GM03348 (cell line): ENCODE measurements at regions not wholly inside any gene's neighbourhood (a gene's known extent, or its start where the extent isn't known, plus 50 kb on each side); places are given as distances from the start of the nearest gene placed in this dataset.
"Not testable (repeated sequence)": the region's sequence is repeated elsewhere in the genome, so short reads cannot be mapped to it uniquely, and the experiment has no call there.

Experiments used
- DNase-seq: peaks from one replicate; pipeline ENCODE4 v3.0.0; 2012; ENCODE audit warnings: low spot score

DNA sequence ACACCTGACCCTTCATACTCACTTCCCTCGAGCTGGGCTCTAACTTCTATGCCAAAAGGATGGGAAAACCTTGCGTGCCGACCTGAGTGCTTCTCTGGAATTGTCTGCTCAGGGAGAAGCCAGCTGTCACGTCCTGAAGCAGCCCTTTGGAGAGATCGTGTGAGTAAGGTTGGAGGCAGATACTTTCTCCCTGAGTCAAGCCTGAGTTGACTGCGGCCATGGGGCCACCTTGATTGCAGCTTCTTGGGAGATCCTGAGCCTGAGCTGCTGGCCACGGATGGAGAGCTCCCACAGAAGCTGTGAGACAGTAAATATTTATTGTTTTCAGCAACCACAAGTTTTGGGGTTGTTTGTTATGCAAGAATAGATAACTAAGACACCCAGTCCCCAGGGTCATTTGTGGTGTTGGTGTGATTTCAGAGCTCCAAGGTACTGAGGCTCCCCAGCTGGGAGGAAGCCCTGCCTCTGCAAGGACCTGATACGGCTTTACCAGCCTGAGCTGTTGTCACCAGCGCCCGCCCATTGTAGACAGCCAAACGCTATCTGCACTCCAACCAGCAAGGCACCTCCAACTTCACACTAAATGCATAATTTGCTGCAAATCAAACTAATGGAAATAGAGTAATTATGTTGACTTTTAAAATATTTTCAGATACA, 531.6 kb downstream of the PTPRU start:
- no peak for DNase-seq

DNA sequence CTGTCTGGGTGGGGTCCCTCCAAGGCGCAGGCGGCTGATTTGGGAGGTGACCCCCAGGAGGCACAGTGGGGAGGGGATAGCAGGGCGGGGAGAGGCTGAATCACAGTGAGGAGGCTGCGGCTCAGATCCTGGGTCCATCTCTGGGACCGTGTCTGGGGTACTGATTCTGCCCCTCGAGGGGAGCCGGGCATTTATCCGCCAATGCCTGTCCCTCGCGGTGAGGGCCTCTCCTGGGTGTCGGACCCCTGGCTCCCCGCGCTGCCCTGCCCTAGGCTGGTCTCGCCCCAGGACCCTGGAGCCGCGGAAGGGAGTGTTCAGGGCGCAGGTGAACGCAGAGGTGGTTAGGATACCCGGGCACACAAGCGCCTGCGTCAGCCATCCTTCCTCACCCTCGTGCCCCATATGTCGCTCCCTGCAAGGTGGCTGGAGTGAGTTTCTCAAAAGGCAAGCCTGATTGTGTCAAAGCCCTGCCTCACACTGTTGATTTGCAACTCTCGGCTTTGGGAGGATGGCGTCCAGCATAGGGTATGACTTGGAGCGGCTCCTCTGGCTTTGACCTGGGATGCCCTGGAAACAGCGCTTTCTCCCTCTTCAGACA, 530.9 kb downstream of the PTPRU start:
- DNase-seq = no peak

DNA sequence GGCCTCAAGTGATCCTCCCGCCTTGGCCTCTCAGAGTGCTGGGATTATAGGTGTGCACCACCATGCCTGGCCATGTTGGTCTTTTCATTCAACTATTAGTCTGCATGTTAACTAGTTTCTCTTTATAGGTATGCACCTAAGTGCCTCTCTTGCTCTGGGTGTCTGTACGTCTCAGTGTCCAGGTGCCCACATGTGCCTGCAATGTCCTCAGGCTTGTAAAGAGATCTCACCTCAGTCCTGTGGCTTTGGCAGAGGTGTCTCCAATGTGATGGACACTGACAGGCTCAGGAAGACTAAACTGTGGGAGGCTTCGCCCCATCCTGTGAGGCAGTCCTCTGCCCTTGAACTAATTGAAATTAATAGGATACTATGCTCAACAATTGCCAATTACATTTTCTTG, 526.3 kb downstream of the PTPRU start:
- no peak for DNase-seq

DNA sequence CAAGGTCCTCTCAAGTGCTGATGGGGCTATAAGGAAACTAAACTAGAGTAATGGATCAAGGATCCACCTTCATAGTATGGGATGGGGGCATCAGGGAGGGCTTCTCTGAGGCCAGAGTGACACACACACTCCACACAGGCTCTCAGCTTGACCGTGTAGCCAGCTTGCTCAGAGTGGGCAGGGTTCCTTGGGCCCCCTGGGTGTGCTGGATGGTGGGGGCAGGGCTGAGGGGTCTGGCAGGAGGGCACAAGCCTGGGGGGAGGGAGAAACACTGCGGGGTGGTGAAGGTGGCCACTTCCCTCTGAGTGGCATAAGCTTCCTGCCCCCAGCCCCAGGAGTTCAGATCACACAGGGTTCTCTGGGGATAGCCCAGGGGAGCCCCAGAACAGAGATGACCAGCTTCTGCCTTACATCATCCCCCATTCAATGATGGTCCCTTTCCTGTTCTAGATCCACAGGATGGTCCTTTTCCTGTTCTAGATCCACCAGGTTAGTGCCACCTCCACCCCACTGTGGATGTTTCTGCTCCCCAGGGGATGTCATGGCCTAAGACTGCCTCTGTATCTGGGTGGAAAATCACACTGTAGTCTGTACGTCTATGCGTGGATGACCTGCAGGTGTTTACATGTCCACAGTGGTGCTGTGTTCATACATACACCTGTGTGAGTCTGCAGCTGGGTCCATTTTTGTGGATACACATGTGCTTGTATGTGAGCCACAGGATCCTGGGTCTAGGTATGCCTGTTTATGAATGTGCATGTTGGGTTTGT, 525.0 kb downstream of the PTPRU start:
- no peak for DNase-seq

DNA sequence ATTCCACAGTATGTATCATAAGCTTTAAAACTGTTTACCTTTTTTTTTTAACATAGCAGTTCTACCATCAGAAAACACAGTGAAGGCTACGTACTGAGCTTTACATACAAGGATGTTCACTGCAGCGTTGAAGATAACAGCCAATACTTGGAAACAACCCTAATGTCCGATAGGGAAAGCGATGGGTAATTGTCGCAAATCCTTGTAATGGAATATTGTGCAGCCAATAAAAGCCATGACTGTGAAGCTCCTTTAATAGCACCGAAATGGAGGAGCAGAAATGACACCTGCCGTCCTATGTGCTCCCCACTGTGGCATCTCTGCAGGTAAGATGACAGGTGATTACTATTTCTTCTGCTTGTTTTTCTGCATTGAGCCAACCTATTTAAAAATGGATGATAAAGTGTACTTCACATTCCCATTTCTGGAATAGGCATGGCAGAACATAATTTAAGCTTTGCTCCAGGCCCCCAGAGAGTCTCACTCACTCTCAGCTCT, 523.8 kb downstream of the PTPRU start:
- no peak for DNase-seq

DNA sequence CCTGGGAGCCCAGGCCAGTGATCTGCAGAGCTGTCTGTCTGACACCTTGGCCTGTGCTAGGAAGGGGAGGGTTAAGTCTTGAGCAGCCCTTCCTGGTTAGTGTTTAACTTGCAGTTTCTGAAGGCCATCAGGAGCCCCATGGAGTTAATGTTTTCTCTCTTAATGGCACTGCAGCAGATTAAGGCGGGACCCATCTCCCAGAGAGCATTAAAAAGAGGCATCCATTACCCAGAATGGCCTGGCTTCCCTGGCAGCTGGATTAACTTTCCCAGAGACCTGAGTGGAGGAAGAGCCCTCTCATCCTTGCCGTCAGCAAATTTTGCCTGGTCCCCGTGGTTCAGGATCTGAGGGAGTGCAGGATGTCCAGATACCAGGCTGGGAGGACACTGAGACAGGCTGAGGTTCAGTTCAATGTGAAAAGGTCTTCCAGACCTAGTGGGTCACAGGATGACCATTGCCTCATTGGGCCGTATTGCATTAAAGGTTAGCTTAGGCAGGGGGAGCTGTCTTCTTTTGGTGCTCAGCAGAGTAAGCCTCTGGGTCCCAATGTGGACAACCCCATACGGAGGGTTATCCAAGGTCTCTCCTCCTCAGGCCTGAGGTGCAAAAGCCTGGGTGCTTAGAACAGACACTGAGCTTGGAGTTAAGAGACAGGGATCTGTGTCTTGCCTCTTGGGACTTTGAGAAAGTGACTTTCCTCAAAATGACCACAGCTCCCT, 522.6 kb downstream of the PTPRU start:
- DNase-seq = no peak

DNA sequence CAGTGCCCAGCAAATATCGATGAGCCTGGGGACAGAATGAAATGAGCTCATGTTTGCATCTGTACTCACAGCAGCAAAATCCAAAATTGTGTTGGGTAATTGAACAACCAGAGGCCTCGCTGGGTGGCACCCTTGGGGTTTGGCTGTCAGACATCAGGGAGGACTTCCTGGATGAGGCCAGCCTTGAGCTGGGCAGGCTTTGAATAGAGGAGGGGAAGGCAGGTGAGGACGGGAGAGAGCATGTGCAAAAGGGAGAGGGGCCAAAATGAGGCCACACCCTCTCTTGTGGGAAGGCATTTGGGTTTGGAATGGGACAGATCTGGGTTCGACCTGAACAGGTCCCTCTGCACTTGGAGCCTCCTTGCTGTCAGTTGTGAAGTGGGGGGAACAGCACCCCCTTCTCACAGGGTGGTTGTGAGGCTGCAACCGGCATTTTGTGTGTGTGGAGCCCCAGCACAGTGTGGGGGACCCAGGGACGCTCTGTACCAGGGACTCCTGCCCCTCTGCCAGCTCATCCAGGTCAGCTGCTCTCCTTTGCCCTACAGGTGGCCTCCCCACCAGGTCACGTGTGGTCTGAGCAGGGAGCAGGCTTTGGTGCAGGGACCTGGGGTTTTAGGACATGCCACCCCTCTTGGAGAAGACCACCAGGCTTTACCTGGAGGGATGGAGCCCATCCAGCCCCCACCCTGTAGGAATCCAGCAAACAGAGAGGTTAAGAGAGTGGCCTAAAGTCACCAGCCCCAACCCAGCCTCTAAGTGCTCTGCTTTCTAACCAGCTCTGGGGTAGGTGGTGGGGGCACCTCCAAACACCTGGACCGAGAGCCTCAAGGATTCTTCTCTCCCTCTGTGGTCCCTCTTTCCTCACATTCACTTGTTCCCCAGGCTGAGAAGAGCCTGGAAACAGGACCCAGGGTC, 521.8 kb downstream of the PTPRU start:
- DNase-seq = no peak

DNA sequence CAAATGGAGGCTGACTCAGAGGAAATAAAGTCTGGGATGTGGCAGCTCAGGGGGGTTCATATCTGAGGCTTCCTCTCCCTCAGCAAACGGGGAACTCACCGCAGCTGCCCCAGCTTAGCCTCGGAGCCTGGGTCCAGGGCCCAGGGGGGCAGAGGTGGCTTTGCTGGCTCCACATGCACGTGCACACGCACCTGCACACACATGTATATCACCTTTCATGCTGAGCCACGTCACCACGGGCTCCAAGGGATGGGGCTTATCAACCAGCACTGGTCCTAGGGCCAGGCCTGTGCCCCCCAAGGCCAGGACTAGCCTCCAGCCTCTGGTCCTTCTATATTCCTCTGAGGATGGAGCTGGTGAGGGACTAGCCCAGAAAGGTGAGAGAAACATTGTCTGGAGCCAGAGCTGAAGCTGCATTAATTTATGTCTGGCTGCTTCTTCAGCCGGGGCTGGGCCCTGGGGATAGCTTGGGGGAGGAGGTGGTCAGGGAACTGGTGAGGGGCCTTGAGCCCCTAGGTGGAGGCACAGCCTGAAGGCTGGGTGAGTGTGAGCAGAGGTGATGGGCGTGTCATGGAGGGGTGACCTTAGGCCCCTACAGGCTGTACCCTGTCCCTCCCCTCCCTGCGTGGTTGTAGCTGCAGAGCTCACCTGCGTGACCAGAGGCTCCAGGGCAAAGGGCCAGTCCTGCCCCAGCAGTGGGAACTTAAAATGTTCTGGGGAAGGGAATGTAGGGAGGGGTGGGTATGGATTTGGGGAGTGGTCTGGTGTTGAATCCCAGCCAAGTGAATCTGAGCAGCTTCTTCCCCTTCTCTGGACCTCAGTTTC, 520.8 kb downstream of the PTPRU start:
- no peak for DNase-seq

DNA sequence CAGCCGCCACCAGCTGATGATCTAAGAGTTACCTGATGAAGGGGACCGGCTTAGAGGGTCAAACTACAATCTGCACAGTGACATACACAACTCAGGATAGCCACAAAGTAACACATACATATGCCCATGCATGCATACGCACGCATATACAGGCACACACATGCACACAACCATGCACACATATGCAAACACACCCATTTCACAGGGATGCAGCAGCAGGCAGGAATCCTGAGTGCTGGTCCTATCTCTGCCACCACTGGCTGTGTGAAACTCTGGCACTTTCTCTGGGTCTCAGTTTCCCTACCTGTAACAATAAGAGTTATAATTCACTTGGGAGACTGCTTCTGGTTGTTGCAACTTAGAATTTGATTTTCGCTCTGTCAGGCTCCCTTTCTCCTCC, 520.2 kb downstream of the PTPRU start:
- DNase-seq = no peak

DNA sequence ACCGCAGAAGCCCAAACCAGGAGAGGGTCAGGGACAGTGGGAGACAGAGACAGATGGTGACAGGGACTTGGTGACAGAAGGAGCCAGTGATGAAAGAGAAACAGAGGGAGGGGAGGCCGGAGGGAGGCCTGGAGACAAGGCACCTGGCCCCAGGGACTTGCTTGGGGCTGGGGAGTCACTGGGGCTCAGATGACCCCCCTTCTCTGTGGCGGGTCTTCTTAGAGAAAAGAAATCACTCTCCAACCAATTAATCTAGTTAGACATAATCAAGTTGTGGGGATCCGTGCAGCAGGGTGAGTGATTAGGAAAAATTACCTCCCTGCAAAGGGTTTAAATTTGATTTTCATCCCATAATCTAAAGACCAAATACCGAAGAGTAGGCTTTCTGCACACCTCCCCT, 519.8 kb downstream of the PTPRU start:
- DNase-seq = no peak

DNA sequence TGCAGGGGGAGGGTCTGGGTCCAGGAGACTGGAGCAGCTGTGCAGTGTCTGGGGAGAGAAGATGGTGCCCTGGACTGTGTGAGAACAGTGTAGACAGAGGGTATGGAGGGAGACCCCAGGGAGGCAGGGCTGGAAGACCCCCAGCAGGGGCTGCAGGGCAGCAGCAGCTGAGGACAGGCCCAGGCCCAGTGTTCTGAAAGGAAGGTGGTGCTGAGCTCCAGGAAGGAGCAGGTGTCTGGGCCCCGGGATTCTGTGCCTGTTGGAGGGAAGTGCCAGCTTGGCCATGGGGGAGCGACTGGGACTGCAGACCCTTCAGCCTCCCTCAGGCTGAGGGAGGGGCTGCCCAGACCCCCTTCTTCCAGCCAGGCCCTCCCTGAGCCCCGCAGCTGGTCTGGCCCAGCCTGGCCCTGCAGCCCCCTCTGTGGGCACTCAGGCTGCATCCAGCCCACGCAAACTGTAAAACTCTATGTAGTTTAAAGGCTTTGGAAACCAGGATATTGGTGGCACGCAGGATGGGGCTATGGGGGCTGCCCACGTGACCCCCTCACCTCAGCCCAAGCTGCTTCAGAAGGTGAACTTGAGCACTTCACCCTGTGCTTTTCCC, 519.2 kb downstream of the PTPRU start:
- not testable (repeated sequence) for DNase-seq

DNA sequence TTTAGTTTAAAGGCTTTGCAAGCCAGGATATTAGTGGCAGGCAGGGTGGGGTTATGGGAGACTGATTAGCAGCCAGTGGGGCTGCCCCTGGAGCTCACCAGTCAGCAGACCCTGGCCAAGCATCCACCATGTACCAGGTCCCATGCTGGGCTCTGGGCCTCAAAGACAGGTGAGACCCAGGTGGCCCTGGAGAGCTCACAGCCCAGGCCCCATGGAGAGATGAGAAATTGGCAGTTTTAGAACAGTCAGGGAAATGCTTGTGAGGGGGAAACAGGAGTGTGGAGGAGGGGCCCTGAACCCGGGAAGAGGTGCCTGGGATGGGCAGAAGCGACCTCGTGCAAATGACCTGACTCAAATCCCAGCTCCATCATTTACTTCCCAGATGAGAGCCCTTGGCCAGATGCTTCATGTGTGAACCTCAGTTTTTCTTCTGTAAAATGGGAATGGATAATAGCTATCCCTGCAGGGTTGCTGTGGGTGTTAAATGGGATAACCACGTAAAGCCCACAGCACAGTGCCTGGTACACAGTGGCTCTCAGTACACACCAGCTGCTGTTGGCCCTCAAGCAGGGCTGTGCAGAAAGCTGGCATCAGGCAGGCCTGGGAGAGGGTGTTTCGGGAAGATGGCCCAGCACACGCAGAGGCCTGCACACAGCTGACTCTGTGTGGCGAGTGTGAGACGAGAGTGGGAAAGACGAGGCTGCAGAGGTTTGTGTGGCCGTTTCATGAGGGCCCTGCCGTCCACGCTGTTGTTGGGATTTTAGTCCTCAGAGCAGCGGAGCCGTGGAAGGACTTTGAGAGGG, 518.5 kb downstream of the PTPRU start:
- no peak for DNase-seq

DNA sequence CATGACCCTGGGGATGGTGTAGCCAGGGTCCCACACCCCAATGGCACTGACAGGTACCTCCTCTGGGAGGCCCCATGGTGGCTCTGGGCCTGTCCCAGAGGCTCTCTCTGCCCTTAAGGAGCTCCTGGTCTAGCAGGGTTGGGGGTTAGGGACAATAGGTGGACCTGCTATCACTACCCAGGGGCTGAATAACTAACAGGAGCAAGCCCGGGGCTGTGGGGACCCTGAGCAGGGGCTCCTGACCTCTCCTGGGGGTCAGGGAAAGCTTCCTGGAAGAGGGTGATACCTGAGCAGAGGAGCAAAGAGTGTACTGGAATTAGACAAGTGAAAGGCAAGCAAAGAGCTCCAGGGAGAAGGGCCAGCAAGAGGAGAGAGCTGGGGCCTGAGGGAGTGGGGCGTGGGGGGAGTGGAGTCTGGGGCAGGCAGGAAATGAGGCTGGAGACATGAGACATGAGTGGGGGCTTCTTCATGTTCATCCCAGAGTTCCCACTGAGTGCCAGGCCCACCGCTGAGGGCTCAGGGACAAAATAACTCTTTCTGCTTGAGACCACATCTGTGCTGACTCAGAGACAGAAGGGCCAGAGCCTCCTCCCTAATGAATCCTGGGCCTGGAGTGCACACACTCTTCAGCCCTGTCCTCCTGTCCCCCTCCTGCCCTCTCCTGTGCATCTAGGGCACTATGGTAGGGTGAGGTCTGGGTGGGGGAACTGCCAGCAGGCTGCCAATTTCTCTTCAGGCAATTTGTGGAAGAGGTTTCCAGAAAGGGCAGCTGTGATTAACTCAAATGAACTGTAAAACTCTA, 517.6 kb downstream of the PTPRU start:
- no peak for DNase-seq

DNA sequence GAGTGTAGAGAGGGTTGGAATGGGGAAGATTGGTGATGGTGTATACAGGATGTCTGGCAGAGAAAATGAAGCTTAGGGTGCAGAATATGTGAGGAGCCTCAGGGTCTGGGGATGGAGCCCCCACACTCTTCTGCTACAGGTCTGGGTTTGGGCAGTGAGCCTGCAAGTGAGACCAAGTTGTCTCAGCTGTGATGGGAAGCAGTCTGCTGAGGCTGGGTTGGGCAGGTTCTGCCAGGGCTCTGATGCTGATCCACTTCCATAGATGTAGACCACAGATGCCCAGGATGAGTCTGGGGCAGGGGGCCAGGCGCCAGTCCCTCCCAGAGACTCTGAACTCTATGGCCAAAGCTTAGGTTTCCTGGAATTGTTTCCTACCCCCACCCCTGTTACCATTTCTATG, 516.9 kb downstream of the PTPRU start:
- no peak for DNase-seq

DNA sequence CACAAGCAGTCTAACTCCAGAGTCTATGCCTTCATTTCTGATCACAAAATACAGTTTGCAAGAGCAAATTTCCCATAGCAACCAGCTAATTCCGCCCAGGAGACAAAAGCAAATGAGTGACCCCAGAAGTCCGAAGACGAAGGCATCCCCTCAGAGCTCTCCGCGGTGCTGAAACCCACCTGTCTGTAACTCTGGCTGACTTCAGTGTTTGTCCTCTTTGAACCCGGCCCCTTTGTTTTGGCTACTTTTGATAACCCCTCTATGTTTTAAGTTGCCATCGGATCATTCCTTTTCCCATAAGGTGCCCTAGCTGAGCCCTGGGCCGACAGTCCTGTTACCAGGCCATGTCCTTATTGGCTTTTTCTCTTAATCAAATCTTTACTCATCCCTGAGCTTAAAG, 515.8 kb downstream of the PTPRU start:
- DNase-seq = no peak

DNA sequence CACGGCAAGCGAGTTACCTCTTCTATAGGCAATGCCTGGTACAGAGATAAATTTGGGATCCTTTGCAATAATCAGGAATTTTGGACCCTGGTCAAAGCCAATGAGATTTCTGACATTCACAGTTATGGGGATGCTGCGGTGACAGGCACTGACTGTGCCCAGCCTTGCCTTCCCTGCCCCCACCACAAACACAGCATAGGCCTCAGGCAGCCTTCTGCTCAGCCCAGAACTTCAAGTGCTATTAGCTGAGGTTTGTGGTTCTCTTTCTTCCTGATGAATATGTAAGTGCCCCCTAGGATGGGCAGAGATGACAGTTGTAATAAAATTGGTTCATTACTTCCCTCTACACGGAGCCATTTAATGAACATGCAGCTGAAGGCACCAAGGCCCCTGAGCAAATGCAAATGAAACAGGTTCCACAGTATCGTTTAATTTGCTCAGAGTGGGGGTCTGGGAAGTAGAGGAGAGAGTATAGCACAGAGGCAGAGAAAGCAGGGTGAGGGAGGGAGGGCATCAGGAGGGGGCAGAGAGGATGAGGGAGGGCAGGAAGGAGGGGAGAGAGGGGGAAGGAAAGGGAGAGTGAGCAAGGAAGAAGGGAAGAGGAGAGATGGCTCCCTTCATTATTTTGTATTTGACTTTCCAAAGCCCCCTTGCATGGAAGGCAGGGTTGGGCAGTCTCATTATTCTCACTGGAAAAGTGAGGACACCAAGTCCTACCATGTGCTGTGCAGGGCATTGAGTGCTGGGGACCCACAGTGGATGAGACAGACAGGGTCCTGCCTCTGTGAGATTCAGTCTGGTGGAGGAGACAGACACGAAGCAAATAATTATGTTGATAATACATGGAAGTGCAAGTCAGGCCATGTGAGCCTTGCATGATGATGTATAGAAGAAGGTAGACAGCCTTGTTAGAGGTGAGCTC, 513.0 kb downstream of the PTPRU start:
- DNase-seq = no peak

DNA sequence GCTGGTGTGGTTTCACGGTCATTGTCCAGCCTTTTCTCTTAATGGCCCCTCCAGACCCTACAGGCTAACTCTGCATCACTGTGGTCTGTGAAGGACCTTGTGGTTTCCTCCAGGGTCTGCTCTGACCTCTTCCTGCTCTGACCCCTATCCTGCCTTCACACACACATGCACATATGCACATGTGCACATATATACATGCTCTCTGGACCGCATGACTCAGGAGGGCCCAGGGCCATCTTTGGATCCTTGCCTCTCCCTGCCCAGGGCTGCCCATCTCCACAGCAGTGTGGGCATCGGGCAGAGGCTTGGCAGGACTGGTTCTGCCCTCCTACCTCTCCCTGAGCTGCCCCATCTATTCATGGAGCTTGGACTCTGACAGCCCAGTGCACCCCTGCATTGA, 510.9 kb downstream of the PTPRU start:
- no peak for DNase-seq
